ENCODE measurements at regions not wholly inside any gene's neighbourhood (a gene's known extent, or its start where the extent isn't known, plus 50 kb on each side); places are given as distances from the start of the nearest gene placed in this dataset.

GRCh38 chr4:171542640-171543039, 270.6 kb upstream of the GALNTL6 start:
- no peaks in the 10 kb centered on the region for H3K4me1 ChIP-seq (ENCODE audit: control insufficient read depth, insufficient read depth, low read length)
- WGBS (ENCODE audit: insufficient coverage, insufficient read length) = no CpG with 5 or more reads among the region's 2 CpGs
- DNase-seq (ENCODE audit: low read depth, low spot score) = no peak
- H3K27ac ChIP-seq (ENCODE audit: low read length) = no peak overlapping the region
- no peaks in the 10 kb centered on the region for H3K27me3 ChIP-seq (ENCODE audit: control insufficient read depth, insufficient read depth, low read length)
- no peaks in the 10 kb centered on the region for H3K36me3 ChIP-seq (ENCODE audit: control insufficient read depth, insufficient read depth, low read length)
- no peak overlapping the region for H3K4me3 ChIP-seq (ENCODE audit: low read length)
- H3K9me3 ChIP-seq (ENCODE audit: control insufficient read depth, insufficient read depth, low read length) = no peaks in the 10 kb centered on the region

GRCh38 chr4:171538601-171539100, 274.6 kb upstream of the GALNTL6 start:
- Histone ChIP-seq H3K9me3 (ENCODE audit: control insufficient read depth, insufficient read depth, low read length) (no peaks in the 10 kb centered on the region), H3K27me3 (ENCODE audit: control insufficient read depth, insufficient read depth, low read length) (no peaks in the 10 kb centered on the region), H3K4me3 (ENCODE audit: low read length) (no peak overlapping the region), H3K36me3 (ENCODE audit: control insufficient read depth, insufficient read depth, low read length) (no peaks in the 10 kb centered on the region), H3K4me1 (ENCODE audit: control insufficient read depth, insufficient read depth, low read length) (no peaks in the 10 kb centered on the region), H3K27ac (ENCODE audit: low read length) (no peak overlapping the region)
- no CpG with 5 or more reads among the region's 1 CpG for whole genome bisulfite sequencing (ENCODE audit: insufficient coverage, insufficient read length)
- no peak for DNase-seq (ENCODE audit: low read depth, low spot score)

- DNase-seq (ENCODE audit: low read depth, low spot score) = no peak
- no peaks in the 10 kb centered on the region for H3K27me3 ChIP-seq (ENCODE audit: control insufficient read depth, insufficient read depth, low read length)
- no peak overlapping the region for H3K27ac ChIP-seq (ENCODE audit: low read length)
- WGBS (ENCODE audit: insufficient coverage, insufficient read length) = no CpG with 5 or more reads among the region's 1 CpG
- H3K4me3 ChIP-seq (ENCODE audit: low read length) = no peak overlapping the region
- no peaks in the 10 kb centered on the region for H3K36me3 ChIP-seq (ENCODE audit: control insufficient read depth, insufficient read depth, low read length)
- H3K4me1 ChIP-seq (ENCODE audit: control insufficient read depth, insufficient read depth, low read length) = no peaks in the 10 kb centered on the region
- no peaks in the 10 kb centered on the region for H3K9me3 ChIP-seq (ENCODE audit: control insufficient read depth, insufficient read depth, low read length)
These were observed 278.8 kb upstream of the GALNTL6 start for GRCh38 chr4:171534391-171534790.

- no peaks in the 10 kb centered on the region for H3K36me3 ChIP-seq (ENCODE audit: control insufficient read depth, insufficient read depth, low read length)
- no peak overlapping the region for H3K4me3 ChIP-seq (ENCODE audit: low read length)
- H3K27ac ChIP-seq (ENCODE audit: low read length) = no peak overlapping the region
- no peak for DNase-seq (ENCODE audit: low read depth, low spot score)
- no CpG with 5 or more reads among the region's 2 CpGs for whole genome bisulfite sequencing (ENCODE audit: insufficient coverage, insufficient read length)
- no peaks in the 10 kb centered on the region for H3K4me1 ChIP-seq (ENCODE audit: control insufficient read depth, insufficient read depth, low read length)
- no peaks in the 10 kb centered on the region for H3K9me3 ChIP-seq (ENCODE audit: control insufficient read depth, insufficient read depth, low read length)
- H3K27me3 ChIP-seq (ENCODE audit: control insufficient read depth, insufficient read depth, low read length) = no peaks in the 10 kb centered on the region
These were observed 280.2 kb upstream of the GALNTL6 start for GRCh38 chr4:171532968-171533367.

GRCh38 chr4:171524903-171525302, 288.3 kb upstream of the GALNTL6 start:
- H3K36me3 ChIP-seq (ENCODE audit: control insufficient read depth, insufficient read depth, low read length) = no peaks in the 10 kb centered on the region
- H3K4me3 ChIP-seq (ENCODE audit: low read length) = no peak overlapping the region
- WGBS (ENCODE audit: insufficient coverage, insufficient read length) = no CpG with 5 or more reads among the region's 5 CpGs
- no peak for DNase-seq (ENCODE audit: low read depth, low spot score)
- no peaks in the 10 kb centered on the region for H3K4me1 ChIP-seq (ENCODE audit: control insufficient read depth, insufficient read depth, low read length)
- H3K27me3 ChIP-seq (ENCODE audit: control insufficient read depth, insufficient read depth, low read length) = no peaks in the 10 kb centered on the region
- no peak overlapping the region for H3K27ac ChIP-seq (ENCODE audit: low read length)
- H3K9me3 ChIP-seq (ENCODE audit: control insufficient read depth, insufficient read depth, low read length) = no peaks in the 10 kb centered on the region

GRCh38 chr4:171521726-171522125, 291.5 kb upstream of the GALNTL6 start:
- Histone ChIP-seq H3K36me3 (ENCODE audit: control insufficient read depth, insufficient read depth, low read length) (no peaks in the 10 kb centered on the region), H3K9me3 (ENCODE audit: control insufficient read depth, insufficient read depth, low read length) (no peaks in the 10 kb centered on the region), H3K4me1 (ENCODE audit: control insufficient read depth, insufficient read depth, low read length) (no peaks in the 10 kb centered on the region), H3K27ac (ENCODE audit: low read length) (no peak overlapping the region), H3K27me3 (ENCODE audit: control insufficient read depth, insufficient read depth, low read length) (no peaks in the 10 kb centered on the region), H3K4me3 (ENCODE audit: low read length) (no peak overlapping the region)
- WGBS (ENCODE audit: insufficient coverage, insufficient read length) = no CpG with 5 or more reads among the region's 3 CpGs
- no peak for DNase-seq (ENCODE audit: low read depth, low spot score)

- H3K27ac ChIP-seq (ENCODE audit: low read length) = no peak overlapping the region
- H3K4me3 ChIP-seq (ENCODE audit: low read length) = no peak overlapping the region
- H3K36me3 ChIP-seq (ENCODE audit: control insufficient read depth, insufficient read depth, low read length) = no peaks in the 10 kb centered on the region
- no peaks in the 10 kb centered on the region for H3K4me1 ChIP-seq (ENCODE audit: control insufficient read depth, insufficient read depth, low read length)
- no peak for DNase-seq (ENCODE audit: low read depth, low spot score)
- no peaks in the 10 kb centered on the region for H3K27me3 ChIP-seq (ENCODE audit: control insufficient read depth, insufficient read depth, low read length)
- H3K9me3 ChIP-seq (ENCODE audit: control insufficient read depth, insufficient read depth, low read length) = no peaks in the 10 kb centered on the region
- WGBS (ENCODE audit: insufficient coverage, insufficient read length) = no CpG with 5 or more reads among the region's 4 CpGs
These were observed 293.7 kb upstream of the GALNTL6 start for GRCh38 chr4:171519457-171519856.

- no peaks in the 10 kb centered on the region for H3K36me3 ChIP-seq (ENCODE audit: control insufficient read depth, insufficient read depth, low read length)
- no peaks in the 10 kb centered on the region for H3K27me3 ChIP-seq (ENCODE audit: control insufficient read depth, insufficient read depth, low read length)
- DNase-seq (ENCODE audit: low read depth, low spot score) = no peak
- no peak overlapping the region for H3K27ac ChIP-seq (ENCODE audit: low read length)
- no peak overlapping the region for H3K4me3 ChIP-seq (ENCODE audit: low read length)
- H3K9me3 ChIP-seq (ENCODE audit: control insufficient read depth, insufficient read depth, low read length) = no peaks in the 10 kb centered on the region
- no peaks in the 10 kb centered on the region for H3K4me1 ChIP-seq (ENCODE audit: control insufficient read depth, insufficient read depth, low read length)
- WGBS (ENCODE audit: insufficient coverage, insufficient read length) = no CpG with 5 or more reads among the region's 1 CpG
These were observed 295.3 kb upstream of the GALNTL6 start for GRCh38 chr4:171517883-171518282.

GRCh38 chr4:171516694-171517093, 296.5 kb upstream of the GALNTL6 start:
- Histone ChIP-seq H3K27ac (ENCODE audit: low read length) (no peak overlapping the region), H3K27me3 (ENCODE audit: control insufficient read depth, insufficient read depth, low read length) (no peaks in the 10 kb centered on the region), H3K4me3 (ENCODE audit: low read length) (no peak overlapping the region), H3K9me3 (ENCODE audit: control insufficient read depth, insufficient read depth, low read length) (no peaks in the 10 kb centered on the region), H3K36me3 (ENCODE audit: control insufficient read depth, insufficient read depth, low read length) (no peaks in the 10 kb centered on the region), H3K4me1 (ENCODE audit: control insufficient read depth, insufficient read depth, low read length) (no peaks in the 10 kb centered on the region)
- DNase-seq (ENCODE audit: low read depth, low spot score) = no peak
- WGBS (ENCODE audit: insufficient coverage, insufficient read length) = no CpG with 5 or more reads among the region's 3 CpGs

- Histone ChIP-seq H3K4me3 (ENCODE audit: low read length) (no peak overlapping the region), H3K9me3 (ENCODE audit: control insufficient read depth, insufficient read depth, low read length) (no peaks in the 10 kb centered on the region), H3K27ac (ENCODE audit: low read length) (no peak overlapping the region), H3K36me3 (ENCODE audit: control insufficient read depth, insufficient read depth, low read length) (no peaks in the 10 kb centered on the region), H3K4me1 (ENCODE audit: control insufficient read depth, insufficient read depth, low read length) (no peaks in the 10 kb centered on the region), H3K27me3 (ENCODE audit: control insufficient read depth, insufficient read depth, low read length) (no peaks in the 10 kb centered on the region)
- DNase-seq (ENCODE audit: low read depth, low spot score) = no peak
These were observed 328.5 kb upstream of the GALNTL6 start for GRCh38 chr4:171484681-171485080.

GRCh38 chr4:171478181-171478580, 335.0 kb upstream of the GALNTL6 start:
- no peaks in the 10 kb centered on the region for H3K9me3 ChIP-seq (ENCODE audit: control insufficient read depth, insufficient read depth, low read length)
- no peak overlapping the region for H3K27ac ChIP-seq (ENCODE audit: low read length)
- no CpG with 5 or more reads among the region's 1 CpG for WGBS (ENCODE audit: insufficient coverage, insufficient read length)
- no peaks in the 10 kb centered on the region for H3K27me3 ChIP-seq (ENCODE audit: control insufficient read depth, insufficient read depth, low read length)
- H3K4me1 ChIP-seq (ENCODE audit: control insufficient read depth, insufficient read depth, low read length) = no peaks in the 10 kb centered on the region
- no peaks in the 10 kb centered on the region for H3K36me3 ChIP-seq (ENCODE audit: control insufficient read depth, insufficient read depth, low read length)
- DNase-seq (ENCODE audit: low read depth, low spot score) = no peak
- H3K4me3 ChIP-seq (ENCODE audit: low read length) = no peak overlapping the region

Data from iPS DF 6.9 (cell line).